Stimulated activated CD4-positive, alpha-beta T cell treated with anti-CD3 and anti-CD28 coated beads, TNF-alpha, amount 100 ng/mL, for 4 hours (primary cell): ENCODE measurements at regions not wholly inside any gene's neighbourhood (a gene's known extent, or its start where the extent isn't known, plus 50 kb on each side); places are given as distances from the start of the nearest gene placed in this dataset.
"Not testable (repeated sequence)": the region's sequence is repeated elsewhere in the genome, so short reads cannot be mapped to it uniquely, and the experiment has no call there.

Experiments used
- DNase-seq, 3 experiments: peaks; one replicate each; pipeline ENCODE4 v3.0.0-alpha.2; 2020; ENCODE audit warnings: low read depth in 3 of 3

GRCh38 chr11:80700386-80700785, 1259.6 kb upstream of the TENM4 start:
- no peak for DNase-seq

GRCh38 chr11:80699406-80700177, 1258.8 kb upstream of the TENM4 start:
- not testable (repeated sequence) for DNase-seq

- DNase-seq: no peak
Observed at GRCh38 chr11:80698637-80699036, 1257.8 kb upstream of the TENM4 start.

- no peak for DNase-seq
Observed at GRCh38 chr11:80694385-80694784, 1253.6 kb upstream of the TENM4 start.

GRCh38 chr11:80687941-80688340, 1247.1 kb upstream of the TENM4 start:
- DNase-seq: no peak

- no peak for DNase-seq
Observed at GRCh38 chr11:80686889-80687288, 1246.1 kb upstream of the TENM4 start.

GRCh38 chr11:80673566-80673965, 1232.7 kb upstream of the TENM4 start:
- DNase-seq: no peak

- no peak for DNase-seq
Observed at GRCh38 chr11:80669620-80670019, 1228.8 kb upstream of the TENM4 start.

GRCh38 chr11:80668039-80668438, 1227.2 kb upstream of the TENM4 start:
- no peak for DNase-seq

GRCh38 chr11:80655834-80656233, 1215.0 kb upstream of the TENM4 start:
- no peak for DNase-seq

GRCh38 chr11:80650966-80651365, 1210.1 kb upstream of the TENM4 start:
- no peak for DNase-seq

- no peak for DNase-seq
Observed at GRCh38 chr11:80649186-80649585, 1208.4 kb upstream of the TENM4 start.

- no peak for DNase-seq
Observed at GRCh38 chr11:80638296-80638695, 1197.5 kb upstream of the TENM4 start.

GRCh38 chr11:80637571-80637970, 1196.7 kb upstream of the TENM4 start:
- DNase-seq: no peak

- DNase-seq: no peak
Observed at GRCh38 chr11:80636999-80637398, 1196.2 kb upstream of the TENM4 start.

GRCh38 chr11:80635178-80635577, 1194.3 kb upstream of the TENM4 start:
- DNase-seq: no peak

- DNase-seq: no peak
Observed at GRCh38 chr11:80632691-80633090, 1191.9 kb upstream of the TENM4 start.

- DNase-seq: no peak
Observed at GRCh38 chr11:80632156-80632555, 1191.3 kb upstream of the TENM4 start.

GRCh38 chr11:80629466-80629865, 1188.6 kb upstream of the TENM4 start:
- DNase-seq: no peak

- DNase-seq: no peak
Observed at GRCh38 chr11:80627364-80627763, 1186.5 kb upstream of the TENM4 start.

- no peak for DNase-seq
Observed at GRCh38 chr11:80626721-80627120, 1185.9 kb upstream of the TENM4 start.

- no peak for DNase-seq
Observed at GRCh38 chr11:80625563-80625962, 1184.7 kb upstream of the TENM4 start.

GRCh38 chr11:80621871-80622270, 1181.0 kb upstream of the TENM4 start:
- no peak for DNase-seq

- no peak for DNase-seq
Observed at GRCh38 chr11:80620867-80621266, 1180.0 kb upstream of the TENM4 start.
